MG63 (cell line): ENCODE measurements at regions not wholly inside any gene's neighbourhood (a gene's known extent, or its start where the extent isn't known, plus 50 kb on each side); places are given as distances from the start of the nearest gene placed in this dataset.

ENCODE experiments used
- DNase-seq: peaks from one replicate; pipeline ENCODE4 v3.0.0-alpha.2; 2020
- H3K27me3 ChIP-seq: fragments of 250-450 bp; sonication (Bioruptor Pico); 2 replicates; pipeline ENCODE4 v1.5.1; 2020; ENCODE audit warnings: mild to moderate bottlenecking, moderate library complexity
- H3K36me3 ChIP-seq: fragments of 250-450 bp; sonication (Bioruptor Pico); 2 replicates; pipeline ENCODE4 v1.5.1; 2020; ENCODE audit warnings: mild to moderate bottlenecking, moderate library complexity
- H3K4me3 ChIP-seq: fragments of 250-450 bp; sonication (Bioruptor Pico); 2 replicates; pipeline ENCODE4 v1.5.1; 2020; ENCODE audit warnings: mild to moderate bottlenecking, moderate library complexity
- H3K9me3 ChIP-seq: fragments of 250-450 bp; sonication (Bioruptor Pico); 2 replicates; pipeline ENCODE4 v1.5.1; 2020; ENCODE audit warnings: mild to moderate bottlenecking, moderate library complexity

DNA sequence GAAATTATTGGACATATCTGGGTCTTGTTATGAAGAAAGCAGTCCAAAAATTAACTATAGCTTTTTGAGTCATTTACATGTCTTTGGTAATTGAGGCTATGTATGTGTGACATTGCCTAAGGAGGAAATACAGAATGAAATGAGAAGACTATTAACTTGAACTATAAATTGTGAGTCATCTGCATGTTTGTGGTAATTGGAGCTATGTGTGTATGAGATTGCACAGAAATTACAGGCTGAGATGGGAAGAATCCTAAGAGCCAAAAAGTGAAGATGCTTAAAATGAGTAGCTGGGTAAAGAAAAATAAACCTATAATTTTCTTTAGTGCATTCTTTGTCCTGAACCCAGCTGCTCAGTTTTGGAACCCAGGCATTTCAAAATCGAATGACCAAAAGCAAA lies 747.6 kb upstream of the EDIL3 start:
- no peak for DNase-seq
- Histone ChIP-seq H3K4me3 (no peak overlapping the region), H3K9me3 (no peaks in the 10 kb centered on the region), H3K36me3 (no peaks in the 10 kb centered on the region), H3K27me3 (no peaks in the 10 kb centered on the region; the same call in 1 of the 2 replicates)

DNA sequence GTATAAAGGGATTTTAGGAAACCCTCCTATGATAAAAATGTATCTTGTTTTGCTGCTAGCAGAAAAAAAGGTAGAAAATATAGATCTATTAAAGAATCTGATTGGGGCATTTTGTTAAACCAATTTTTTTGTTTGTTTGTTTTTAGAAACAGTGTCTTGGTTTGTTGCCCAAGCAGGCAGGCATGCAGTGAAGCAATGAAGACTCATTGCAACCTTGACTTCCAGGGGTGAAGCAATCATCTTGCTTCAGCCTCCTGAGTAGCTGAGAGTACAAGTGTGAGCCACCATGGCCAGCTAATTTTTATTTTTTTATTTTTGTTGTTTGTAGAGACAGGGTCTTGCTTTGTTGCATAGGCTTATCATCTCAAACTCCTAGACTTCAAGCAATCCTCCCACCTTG lies 755.8 kb upstream of the EDIL3 start:
- DNase-seq: no peak
- Histone ChIP-seq H3K36me3 (no peaks in the 10 kb centered on the region), H3K4me3 (no peak overlapping the region), H3K27me3 (no peaks in the 10 kb centered on the region), H3K9me3 (no peaks in the 10 kb centered on the region)

DNA sequence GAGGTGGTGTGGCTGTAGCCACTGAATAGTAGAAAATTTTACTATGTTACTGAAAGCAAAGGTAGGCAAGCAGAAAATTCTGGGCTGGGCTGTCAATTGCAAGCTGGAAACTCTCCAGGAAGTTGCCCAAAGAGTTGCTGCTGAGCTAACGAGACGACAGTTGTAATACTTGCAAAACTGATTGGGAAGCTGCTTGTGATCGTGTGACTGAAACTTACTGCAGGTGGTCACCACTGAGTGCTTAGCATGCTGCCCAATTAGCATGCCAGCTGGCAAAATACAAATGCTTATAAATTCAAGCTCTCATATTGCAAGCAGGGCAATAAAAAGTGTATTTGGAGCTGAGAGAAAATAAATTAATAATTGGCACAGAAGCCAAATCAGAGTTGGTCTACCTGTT lies 758.5 kb upstream of the EDIL3 start:
- no peak for DNase-seq
- Histone ChIP-seq H3K9me3 (no peaks in the 10 kb centered on the region), H3K36me3 (no peaks in the 10 kb centered on the region), H3K27me3 (no peaks in the 10 kb centered on the region), H3K4me3 (no peak overlapping the region)

- no peaks in the 10 kb centered on the region for H3K9me3 ChIP-seq
- no peak overlapping the region for H3K4me3 ChIP-seq
- DNase-seq: no peak
- H3K27me3 ChIP-seq: peaks cover 3% of the 10 kb centered on the region; the same call in 1 of the 2 replicates
- no peaks in the 10 kb centered on the region for H3K36me3 ChIP-seq
Measured at GRCh38 chr5:85148701-85149100, 764.0 kb upstream of the EDIL3 start.

DNA sequence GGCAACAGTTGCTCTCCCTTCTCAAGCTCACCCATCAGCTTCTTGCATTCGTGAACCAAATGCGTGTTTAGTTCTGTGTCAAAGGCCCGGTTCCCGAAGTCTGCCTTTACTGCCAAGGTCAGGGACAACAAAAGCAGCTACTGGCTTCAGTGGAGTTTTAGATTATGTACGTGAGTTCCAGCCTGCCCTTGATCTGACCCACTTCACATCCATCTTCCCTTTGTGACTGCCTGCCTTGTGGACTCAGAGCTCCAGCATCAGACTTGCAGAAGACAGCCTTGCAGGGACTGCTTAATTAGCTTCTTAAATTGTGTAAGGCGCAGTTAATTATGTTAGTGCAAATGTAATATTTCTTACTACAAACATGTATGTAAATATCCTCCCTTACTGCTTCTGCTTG lies 774.7 kb upstream of the EDIL3 start:
- DNase-seq: no peak
- Histone ChIP-seq H3K9me3 (no peaks in the 10 kb centered on the region), H3K36me3 (no peaks in the 10 kb centered on the region), H3K4me3 (no peak overlapping the region), H3K27me3 (peaks cover 4% of the 10 kb centered on the region)

GRCh38 chr5:85168474-85168873 lies 783.8 kb upstream of the EDIL3 start:
- no peaks in the 10 kb centered on the region for H3K27me3 ChIP-seq
- no peak for DNase-seq
- no peaks in the 10 kb centered on the region; the same call in 1 of the 2 replicates for H3K9me3 ChIP-seq
- no peaks in the 10 kb centered on the region for H3K36me3 ChIP-seq
- H3K4me3 ChIP-seq: no peak overlapping the region

- no peak for DNase-seq
- Histone ChIP-seq H3K27me3 (no peaks in the 10 kb centered on the region), H3K9me3 (no peaks in the 10 kb centered on the region; the same call in 1 of the 2 replicates), H3K4me3 (no peak overlapping the region), H3K36me3 (no peaks in the 10 kb centered on the region)
Measured at GRCh38 chr5:85170183-85170582, 785.5 kb upstream of the EDIL3 start.

GRCh38 chr5:85173469-85173868 lies 788.8 kb upstream of the EDIL3 start:
- no peak for DNase-seq
- no peaks in the 10 kb centered on the region; the same call in 1 of the 2 replicates for H3K9me3 ChIP-seq
- H3K36me3 ChIP-seq: no peaks in the 10 kb centered on the region
- no peak overlapping the region for H3K4me3 ChIP-seq
- H3K27me3 ChIP-seq: no peaks in the 10 kb centered on the region; the same call in 1 of the 2 replicates

GRCh38 chr5:85182344-85182743 lies 797.7 kb upstream of the EDIL3 start:
- Histone ChIP-seq H3K27me3 (no peaks in the 10 kb centered on the region; the same call in 1 of the 2 replicates), H3K4me3 (no peak overlapping the region), H3K9me3 (no peaks in the 10 kb centered on the region), H3K36me3 (no peaks in the 10 kb centered on the region)
- DNase-seq: no peak

GRCh38 chr5:85204289-85204688 lies 819.6 kb upstream of the EDIL3 start:
- Histone ChIP-seq H3K27me3 (no peaks in the 10 kb centered on the region), H3K9me3 (no peaks in the 10 kb centered on the region), H3K36me3 (no peaks in the 10 kb centered on the region), H3K4me3 (no peak overlapping the region)
- no peak for DNase-seq

- no peak overlapping the region for H3K4me3 ChIP-seq
Measured at GRCh38 chr5:85205430-85205829, 820.8 kb upstream of the EDIL3 start.

DNA sequence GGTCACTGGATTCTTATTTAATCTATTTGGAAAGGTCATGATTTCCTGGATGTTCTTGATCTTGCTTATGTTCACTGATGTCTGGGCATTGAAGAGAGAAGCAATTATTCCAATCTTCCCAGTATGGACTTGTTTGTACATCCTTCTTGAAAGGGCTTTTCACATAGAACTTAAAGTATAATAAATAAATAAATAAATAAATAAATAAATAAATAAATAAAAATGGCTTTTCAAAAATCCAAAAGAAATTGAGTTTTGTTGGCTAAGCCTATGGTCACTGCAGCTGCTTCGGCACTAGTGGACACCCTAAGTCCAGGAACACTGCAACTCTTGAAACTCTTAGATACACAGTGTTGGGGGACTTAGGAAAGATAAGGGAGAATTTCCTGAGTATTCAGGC lies 840.7 kb upstream of the EDIL3 start:
- DNase-seq: no peak
- Histone ChIP-seq H3K36me3 (no peaks in the 10 kb centered on the region), H3K9me3 (no peaks in the 10 kb centered on the region), H3K4me3 (no peak overlapping the region), H3K27me3 (no peaks in the 10 kb centered on the region)

More at GRCh38 chr5:85205430-85205829, 820.8 kb upstream of the EDIL3 start:
- Histone ChIP-seq H3K27me3 (no peaks in the 10 kb centered on the region), H3K9me3 (no peaks in the 10 kb centered on the region), H3K36me3 (no peaks in the 10 kb centered on the region)
- no peak for DNase-seq

- DNase-seq: no peak
- Histone ChIP-seq H3K9me3 (no peaks in the 10 kb centered on the region), H3K36me3 (no peaks in the 10 kb centered on the region), H3K27me3 (no peaks in the 10 kb centered on the region), H3K4me3 (no peak overlapping the region)
Measured at GRCh38 chr5:85249204-85249603, 864.5 kb upstream of the EDIL3 start.

- no peaks in the 10 kb centered on the region for H3K9me3 ChIP-seq
- no peaks in the 10 kb centered on the region for H3K27me3 ChIP-seq
- H3K4me3 ChIP-seq: no peak overlapping the region
- DNase-seq: no peak
- H3K36me3 ChIP-seq: no peaks in the 10 kb centered on the region
Measured at GRCh38 chr5:85263125-85263524, 878.4 kb upstream of the EDIL3 start.

GRCh38 chr5:85266692-85267091 lies 882.0 kb upstream of the EDIL3 start:
- H3K36me3 ChIP-seq: no peaks in the 10 kb centered on the region
- DNase-seq: no peak
- H3K4me3 ChIP-seq: no peak overlapping the region
- H3K9me3 ChIP-seq: no peaks in the 10 kb centered on the region
- H3K27me3 ChIP-seq: no peaks in the 10 kb centered on the region

DNA sequence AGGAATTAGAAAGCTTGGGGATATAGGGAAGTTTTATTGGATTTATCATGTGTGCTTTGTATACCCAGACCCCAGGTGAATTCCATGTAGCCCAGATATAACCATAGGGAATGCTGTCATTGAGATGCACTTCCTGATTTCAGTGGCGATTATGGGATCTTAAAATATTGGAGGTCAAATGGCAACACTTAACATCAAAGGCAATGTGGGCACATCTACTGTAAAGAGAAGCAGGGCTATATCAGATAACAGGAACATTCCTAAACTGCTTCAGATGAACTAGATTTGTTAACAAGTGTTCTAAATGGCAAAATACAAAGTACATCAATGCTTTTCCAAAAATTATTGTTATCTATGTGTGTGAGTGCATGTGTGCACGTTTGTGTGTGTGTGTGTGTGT lies 883.5 kb upstream of the EDIL3 start:
- Histone ChIP-seq H3K27me3 (no peaks in the 10 kb centered on the region), H3K9me3 (no peaks in the 10 kb centered on the region), H3K4me3 (no peak overlapping the region), H3K36me3 (no peaks in the 10 kb centered on the region)
- DNase-seq: no peak

GRCh38 chr5:85278193-85278592 lies 893.5 kb upstream of the EDIL3 start:
- Histone ChIP-seq H3K27me3 (no peaks in the 10 kb centered on the region), H3K9me3 (no peaks in the 10 kb centered on the region), H3K36me3 (no peaks in the 10 kb centered on the region), H3K4me3 (no peak overlapping the region)
- no peak for DNase-seq

DNA sequence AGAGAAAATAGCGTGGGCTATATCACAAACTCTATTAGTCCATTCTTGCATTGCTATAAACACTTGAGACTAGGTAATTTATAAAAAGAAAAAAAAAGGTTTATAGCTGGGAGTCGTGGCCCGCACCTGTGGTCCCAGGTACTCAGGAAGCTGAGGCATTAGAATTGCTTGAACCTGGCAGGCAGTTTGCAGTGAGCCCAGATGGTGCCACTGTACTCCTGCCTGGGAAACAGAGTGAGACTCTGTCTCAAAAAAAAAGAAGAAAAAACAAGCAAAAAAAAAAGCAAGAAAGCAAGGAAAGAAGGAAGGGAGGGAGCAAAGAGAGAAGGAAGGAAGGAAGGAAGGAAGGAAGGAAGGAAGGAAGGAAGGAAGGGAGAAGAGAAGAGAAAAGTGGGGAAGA lies 904.2 kb upstream of the EDIL3 start:
- Histone ChIP-seq H3K9me3 (no peaks in the 10 kb centered on the region), H3K4me3 (no peak overlapping the region), H3K27me3 (no peaks in the 10 kb centered on the region), H3K36me3 (no peaks in the 10 kb centered on the region)
- DNase-seq: no peak

DNA sequence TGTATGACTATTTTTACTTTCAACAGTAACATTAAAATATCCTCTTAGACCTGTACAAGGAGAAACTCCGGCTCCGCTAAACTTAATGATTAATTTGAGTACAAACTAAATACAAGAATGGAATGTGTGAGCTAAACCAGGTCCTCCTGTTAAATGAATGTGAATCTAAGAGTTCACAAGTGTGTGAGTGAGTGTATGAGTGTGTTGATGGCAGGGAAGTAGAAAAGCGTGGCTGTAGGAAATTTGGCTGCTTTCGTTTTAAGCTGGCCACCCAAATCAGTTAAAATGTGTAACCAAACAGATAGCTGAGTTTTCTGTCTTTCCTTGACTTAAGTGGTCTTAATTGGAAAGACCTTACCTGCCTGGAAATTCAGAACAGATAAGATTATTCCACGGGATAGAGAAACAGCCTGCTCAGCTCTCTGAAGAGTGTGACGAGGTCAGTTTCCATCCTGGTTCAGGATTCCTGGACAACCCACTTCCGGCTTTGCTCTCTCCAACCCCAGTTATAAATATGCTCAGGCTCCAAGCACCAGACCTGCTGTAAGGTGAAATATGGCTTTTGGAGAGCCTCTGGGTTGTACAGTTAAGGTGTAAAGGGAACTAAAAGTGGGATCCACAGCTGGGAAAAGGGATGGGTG lies 908.6 kb upstream of the EDIL3 start:
- Histone ChIP-seq H3K9me3 (no peaks in the 10 kb centered on the region), H3K27me3 (no peaks in the 10 kb centered on the region), H3K4me3 (peak overlapping the region; percentile 37), H3K36me3 (no peaks in the 10 kb centered on the region)
- DNase-seq: peak; percentile 30
